RKO (cell line): ENCODE measurements at regions not wholly inside any gene's neighbourhood (a gene's known extent, or its start where the extent isn't known, plus 50 kb on each side); places are given as distances from the start of the nearest gene placed in this dataset.
"Not testable (repeated sequence)": the region's sequence is repeated elsewhere in the genome, so short reads cannot be mapped to it uniquely, and the experiment has no call there.

Experiments used
- DNase-seq: peaks from one replicate; pipeline ENCODE4 v3.0.0-alpha.2; 2016; ENCODE audit warnings: low spot score

DNA sequence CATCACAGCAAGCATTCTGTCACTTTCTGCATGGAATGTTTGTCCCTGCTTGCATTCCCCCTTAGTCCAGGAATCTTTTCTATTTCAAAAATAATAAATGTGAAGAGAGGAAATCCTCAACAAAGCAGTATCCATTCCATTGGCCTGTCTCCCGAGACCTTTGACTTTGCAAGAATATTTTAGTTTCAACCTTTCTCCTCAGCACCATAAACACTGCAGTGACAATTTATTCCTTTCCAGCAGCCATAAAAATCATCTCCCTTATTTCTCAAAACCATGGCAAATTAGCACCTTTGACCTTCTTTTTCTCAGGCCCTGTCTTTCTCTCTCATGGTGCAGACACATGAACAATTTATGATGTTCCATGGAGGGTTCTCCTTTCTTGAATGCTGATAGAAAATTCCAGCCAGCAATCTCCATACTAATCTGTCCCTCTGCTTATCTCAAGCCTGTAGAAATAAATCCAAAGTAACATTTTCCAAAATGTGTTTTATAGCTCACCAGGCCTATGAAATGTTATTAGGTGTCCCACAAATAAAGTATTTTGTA lies 352.1 kb upstream of the CCL2 start:
- DNase-seq: no peak

DNA sequence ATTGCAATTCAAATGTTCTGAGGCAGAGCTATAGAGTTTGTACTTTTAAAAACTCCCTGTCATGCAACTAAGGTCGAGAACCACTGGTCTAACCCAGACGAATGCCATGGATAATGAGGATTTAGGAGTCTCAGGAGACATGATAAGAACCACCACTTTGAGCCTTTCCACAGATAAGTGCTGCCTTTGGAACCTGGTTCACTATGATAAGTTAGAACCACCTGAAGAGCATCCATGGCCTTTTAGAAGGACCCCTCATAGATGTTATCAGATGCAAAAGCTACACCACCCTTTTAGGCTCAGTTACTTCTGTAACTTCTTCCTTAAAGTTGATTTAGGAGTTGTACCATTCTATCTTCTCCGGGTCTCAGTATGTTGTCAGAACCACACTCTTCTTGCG lies 350.6 kb upstream of the CCL2 start:
- DNase-seq: no peak

DNA sequence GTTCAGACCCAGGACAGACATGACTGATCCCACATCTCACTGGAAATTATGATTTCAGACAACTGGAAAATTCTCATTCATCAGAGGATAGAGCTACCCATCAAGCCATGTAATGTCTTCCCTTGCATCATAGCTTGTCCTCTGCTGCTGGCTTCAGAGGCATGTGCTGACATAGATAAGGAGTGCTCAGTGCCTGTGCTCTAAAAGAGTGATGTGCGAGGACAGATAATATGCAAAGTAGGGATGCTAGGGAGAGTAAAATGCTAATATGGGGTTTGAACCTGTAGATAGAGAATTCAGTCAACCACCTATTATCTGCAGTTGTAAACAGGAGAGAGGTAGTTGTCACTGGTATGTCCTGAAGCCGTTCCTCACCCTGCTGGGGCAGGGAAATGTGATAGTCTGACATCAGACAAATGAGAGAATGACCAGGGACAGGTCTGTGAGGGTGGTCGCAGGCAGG lies 349.7 kb upstream of the CCL2 start:
- DNase-seq: no peak

DNA sequence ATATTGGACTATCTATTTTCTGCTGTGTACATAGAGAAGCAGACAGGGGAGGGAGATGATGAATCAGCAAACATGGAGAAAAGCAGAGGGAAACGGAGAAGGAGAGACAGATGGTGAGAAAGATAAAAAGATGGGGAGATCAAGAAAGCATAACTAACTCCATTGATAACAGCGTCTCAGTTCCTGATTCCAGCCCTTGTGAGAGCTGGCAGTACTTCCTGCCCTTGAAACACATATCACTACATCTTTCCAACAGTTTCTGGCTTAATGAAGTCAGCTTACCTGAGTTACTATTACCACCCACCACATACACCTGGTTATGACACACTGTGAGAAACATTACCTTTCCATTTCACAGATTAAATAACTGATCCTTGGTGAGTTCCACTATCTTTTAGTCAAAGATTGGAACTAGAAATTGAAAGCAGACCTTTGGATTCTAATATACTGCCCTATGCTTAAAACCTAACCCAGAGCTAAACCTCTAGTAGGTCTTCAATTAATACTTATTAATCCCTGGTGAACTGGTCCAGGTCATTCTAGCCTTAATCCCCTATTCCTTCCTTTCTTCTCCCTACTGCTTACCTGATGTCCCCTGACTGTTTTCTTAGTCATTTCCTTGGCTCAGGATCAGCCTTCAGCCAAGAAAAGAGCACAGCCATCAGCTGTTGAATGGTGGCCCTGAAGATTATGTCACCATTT lies 346.6 kb upstream of the CCL2 start:
- peak; percentile 2 for DNase-seq

DNA sequence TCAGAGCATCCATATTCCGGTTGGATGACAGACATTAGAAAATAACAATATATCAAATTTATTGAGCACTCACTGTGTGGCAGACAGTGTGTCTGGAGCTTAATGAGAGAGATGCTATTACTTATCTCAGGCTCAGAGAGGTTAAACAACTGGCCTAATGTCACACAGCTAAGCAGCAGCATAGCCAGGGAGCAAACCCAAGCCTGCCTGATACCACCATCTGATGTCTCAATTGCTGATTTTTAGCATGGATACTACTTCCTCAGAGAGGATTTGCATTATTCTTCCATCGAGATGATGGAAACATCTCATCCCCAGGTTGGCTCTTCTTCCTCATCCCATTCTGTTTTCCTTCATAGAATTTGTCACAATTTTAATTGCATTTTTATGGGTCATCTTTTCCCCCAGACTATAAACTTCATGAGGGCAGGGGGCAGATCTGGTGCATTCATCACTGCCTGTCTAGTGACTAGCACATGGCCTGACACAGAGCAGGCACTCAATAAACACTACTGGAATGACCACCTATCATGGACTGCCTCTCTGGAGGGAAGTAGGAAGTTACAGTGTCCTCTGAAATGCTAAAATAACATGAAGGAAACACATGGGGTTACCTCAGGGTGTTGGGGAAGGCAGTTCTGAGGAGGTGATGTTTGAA lies 344.8 kb upstream of the CCL2 start:
- DNase-seq: no peak

DNA sequence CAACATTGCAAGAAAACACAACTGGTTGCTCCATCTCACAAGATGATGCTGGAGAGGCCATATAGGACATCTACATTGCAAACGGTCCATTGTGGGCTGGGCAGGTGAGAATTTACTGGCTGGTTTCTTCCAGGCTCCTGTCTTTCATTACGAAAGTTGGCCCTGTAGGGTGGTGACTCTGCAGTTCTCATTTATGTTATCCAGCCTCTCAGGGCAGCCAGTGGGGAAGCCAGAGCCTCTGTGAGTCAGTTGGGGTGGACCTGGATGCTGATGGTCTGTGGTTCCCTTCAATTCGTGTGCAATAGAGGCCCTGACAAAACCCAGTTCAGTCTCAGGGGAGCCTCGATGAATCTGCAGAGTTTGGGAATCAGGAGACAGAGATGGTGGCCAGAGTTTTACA lies 341.0 kb upstream of the CCL2 start:
- no peak for DNase-seq

DNA sequence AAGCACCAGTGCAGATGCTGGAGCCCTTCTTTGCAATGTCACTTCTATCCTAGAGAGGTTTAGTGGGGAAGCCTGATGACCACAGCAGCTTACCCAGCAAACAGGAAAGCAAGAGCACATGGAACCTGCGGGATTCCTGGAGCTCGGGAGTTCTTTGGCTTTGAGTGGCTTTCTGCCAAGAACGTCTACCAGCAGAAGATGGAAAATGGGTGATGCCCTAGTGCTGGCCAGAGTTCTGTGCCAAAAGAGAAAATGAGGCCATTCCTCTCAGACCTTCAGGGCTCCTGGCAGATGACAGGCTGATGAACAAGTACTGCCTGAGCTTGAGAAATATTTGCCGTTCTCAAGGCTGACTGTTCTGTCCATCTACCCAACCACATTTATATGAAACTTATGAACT lies 332.1 kb upstream of the CCL2 start:
- no peak for DNase-seq

DNA sequence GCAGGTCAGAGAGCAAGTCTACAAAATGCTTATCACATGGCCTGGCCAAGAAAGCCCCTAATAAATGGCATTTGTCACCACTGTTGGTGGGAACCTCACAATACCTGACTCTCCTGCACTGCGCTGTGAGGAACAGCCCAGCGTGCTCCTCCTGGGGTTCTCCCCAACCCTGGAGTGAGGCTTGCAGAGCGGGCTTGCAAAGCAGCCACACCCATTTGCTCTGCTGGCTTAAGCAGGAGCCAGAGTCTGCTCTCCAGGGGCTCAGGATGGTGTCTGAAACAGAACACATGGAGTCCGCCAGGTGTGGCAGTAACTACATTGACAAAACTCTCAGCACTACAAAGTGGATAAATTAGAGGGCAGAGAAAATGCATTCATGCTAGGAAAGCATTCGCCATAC lies 331.0 kb upstream of the CCL2 start:
- no peak for DNase-seq

DNA sequence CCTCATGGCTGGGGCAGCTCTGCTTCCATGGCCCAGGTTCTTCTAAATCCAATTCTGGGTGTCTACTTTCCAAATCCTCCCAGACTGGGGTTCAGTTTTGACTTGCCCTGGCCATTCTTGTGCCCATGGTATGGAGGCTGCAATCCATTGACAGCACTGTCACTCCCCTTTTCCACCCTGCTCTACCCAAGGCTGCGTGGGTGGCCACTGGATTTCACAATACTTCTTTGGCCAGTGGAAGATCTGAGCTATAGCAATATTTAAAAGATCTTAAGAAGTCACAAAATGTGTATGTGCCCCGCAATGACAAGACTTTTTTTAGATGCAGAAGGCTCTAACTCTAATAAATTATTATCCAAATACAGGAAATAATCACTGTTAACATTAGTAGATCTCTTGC lies 329.4 kb upstream of the CCL2 start:
- no peak for DNase-seq

DNA sequence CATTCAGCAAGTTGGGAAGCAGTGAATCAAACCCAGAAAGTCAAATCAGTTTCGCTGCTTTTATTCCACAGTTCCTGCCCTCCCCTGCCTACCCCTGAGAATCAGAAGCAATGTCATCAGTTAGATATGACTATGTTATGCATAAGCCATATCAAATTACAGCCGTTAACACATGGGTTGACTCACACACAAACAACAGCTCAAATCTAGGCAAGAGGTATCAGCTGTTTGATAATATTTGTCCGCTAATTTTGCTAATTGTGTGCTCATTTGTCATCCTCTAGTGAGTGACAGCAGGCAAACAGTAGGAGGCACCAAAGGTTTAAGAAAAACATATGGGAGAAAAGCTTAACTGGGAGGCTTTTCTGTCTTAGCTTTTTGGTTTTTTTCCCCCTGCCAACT lies 327.4 kb upstream of the CCL2 start:
- peak; percentile 25 for DNase-seq

DNA sequence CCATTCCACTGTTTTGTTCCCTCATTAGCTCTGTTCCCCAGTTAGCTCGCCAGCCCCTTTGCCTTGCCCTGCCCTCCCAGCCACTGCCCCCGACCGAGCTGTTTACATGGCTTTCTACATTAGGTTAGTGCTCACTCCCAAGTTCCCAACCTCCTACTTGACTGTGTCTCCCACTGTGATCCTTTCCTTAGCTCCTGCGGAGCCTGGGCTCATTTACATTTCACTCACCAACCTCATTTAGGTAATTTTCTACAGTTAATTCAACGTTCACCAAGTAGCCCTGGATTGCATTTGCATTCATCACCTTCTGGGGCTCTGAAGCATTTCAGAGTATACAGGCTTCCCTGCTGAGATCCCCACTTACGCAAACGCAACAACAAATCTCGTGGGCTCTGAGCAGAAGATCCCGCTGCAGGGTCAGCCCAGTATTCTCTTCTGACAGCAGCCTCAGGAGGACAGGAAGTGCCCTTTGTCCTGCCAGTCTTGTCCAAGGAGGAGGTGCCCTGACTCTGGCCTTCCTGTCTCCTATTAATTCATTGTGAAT lies 325.8 kb upstream of the CCL2 start:
- DNase-seq: no peak

DNA sequence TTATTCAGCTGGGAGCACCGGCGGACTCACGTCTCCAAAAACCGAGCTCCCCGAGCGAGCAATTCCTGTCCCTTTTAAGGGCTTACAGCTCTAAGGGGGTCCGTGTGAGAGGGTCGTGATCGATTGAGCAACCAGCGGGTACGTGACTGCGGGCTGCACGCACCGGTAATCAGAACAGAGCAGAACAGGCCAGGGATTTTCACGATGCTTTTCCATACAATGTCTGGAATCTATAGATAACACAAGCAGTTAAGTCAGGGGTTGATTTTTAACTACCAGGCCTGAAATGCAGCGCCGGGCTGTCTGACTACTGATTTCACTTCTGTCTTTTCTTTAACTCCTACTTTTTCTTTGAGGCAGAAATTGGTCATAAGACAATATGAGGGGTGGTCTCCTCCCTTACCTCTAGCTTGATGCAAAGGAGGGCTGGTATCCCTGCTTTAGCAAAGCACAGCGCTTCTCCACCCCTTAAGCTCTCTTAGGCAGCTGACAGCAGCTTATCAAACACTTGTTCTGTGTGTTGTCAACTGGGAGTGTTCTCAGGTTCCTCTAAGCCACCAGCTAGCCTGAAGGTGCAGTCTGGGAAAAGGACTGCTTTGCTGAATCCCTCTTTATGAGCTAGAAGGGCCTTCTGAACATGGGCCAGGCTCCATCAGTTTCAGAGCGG lies 323.8 kb upstream of the CCL2 start:
- not testable (repeated sequence) for DNase-seq

DNA sequence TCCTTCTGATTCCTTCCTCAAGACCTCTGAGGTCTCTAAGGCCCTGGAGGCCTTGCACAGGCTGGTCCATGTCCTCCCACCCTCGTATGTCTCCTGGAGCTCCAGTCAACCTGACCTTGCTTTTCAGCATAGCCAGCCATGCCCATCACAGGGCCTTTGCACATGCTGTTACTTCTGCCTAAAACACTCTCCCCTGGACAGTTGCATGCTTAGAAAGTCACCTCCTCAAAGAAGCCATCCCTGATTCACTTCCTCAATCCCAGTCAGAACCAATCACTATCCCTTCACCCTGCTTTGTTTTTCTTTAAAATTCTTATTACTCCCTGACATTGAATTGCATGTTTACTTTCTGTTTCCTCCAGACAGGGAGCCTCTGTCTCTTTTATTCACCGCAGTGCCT lies 322.1 kb upstream of the CCL2 start:
- no peak for DNase-seq

DNA sequence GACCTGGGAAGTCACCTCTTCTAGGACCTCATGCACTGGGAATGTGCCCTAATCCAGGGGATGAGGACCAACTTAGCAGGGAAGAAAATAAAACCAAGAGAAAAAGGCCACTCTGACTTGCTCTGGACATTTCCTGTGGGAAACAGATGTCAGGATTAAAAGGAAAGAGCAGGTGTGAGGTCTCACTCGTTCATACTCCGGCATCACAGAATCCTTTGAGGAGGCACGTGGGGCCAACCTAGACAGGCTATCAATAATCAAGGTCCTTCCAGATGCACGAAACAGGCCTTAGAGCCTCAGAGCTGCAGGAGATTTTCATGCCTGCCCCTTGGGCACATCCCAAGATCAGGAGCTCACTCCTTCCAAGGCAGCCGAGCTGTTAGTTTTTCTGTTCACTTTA lies 321.5 kb upstream of the CCL2 start:
- no peak for DNase-seq

DNA sequence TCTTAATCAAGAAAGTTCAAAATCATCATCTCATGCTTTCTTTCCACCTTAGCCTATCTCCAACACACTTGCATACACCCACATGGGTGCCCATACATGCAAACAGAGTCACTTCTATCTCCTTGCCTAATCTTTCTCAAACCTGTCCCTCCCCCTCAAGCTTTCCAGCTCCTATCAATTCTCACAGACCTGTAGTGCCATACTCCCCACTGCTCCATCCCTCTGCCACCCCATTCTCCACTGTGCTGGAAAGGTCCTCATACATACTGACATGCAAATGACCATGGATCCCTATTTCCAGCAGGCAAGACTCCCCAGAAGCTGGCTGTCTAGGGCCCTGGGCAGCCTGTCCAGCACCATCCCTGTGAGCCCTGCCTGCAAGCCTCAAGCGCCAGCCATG lies 320.4 kb upstream of the CCL2 start:
- DNase-seq: no peak

DNA sequence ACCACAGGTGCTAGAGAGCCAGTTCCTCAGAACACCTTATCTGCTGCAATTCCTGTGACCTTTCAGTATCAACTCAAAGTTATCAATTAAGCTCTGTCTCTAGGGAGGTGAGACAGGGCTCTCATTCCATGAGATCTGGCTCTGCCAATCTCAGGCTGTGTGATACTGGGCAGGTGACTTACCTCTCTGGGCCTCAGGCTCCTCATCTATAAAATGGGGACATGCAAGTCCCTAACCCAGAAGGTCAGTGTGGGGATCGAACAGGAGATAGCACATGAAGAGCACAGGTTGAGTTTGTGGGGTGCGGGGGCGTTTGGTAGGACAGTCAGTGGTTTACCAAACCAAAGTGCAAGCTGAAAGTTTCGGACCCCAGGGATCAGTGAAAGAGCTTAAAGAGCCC lies 319.3 kb upstream of the CCL2 start:
- no peak for DNase-seq

DNA sequence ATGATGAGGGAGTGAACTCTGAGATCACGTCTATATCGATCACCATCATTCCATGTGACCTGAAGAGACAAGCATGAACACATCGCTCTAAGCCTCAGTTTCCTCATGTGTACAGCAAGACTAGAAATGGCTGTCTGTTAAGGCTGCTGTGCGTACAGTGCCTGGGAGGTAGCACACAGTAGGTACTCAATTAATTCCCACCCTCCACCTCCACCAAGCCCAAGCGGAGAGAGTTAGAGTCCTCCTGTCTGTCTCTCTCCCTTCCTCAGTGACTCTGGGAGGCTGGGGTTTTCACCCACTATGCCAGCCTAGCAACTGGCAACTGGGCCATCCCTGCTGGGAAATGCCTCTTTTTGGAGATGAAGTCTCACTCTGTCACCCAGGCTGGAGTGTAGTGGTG lies 318.3 kb upstream of the CCL2 start:
- no peak for DNase-seq

DNA sequence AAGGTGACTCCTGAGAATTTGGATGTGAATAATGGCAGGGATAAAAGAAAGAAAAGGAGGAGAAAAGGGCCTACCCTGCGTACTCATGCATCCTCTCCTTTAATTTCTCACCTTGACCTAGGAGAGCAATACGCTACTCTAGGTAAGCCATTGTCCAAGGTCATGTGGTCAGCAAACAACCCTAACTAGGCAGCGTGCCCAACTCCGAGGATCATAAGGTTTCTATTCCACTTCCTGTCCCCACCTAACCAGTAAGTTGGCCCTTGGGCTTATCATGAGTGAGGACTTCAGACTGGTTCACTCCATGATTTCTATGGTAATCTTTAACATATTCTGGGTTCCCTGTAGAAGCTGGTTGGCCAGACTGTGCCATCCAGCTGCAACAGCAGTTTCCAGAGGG lies 315.1 kb upstream of the CCL2 start:
- DNase-seq: no peak

DNA sequence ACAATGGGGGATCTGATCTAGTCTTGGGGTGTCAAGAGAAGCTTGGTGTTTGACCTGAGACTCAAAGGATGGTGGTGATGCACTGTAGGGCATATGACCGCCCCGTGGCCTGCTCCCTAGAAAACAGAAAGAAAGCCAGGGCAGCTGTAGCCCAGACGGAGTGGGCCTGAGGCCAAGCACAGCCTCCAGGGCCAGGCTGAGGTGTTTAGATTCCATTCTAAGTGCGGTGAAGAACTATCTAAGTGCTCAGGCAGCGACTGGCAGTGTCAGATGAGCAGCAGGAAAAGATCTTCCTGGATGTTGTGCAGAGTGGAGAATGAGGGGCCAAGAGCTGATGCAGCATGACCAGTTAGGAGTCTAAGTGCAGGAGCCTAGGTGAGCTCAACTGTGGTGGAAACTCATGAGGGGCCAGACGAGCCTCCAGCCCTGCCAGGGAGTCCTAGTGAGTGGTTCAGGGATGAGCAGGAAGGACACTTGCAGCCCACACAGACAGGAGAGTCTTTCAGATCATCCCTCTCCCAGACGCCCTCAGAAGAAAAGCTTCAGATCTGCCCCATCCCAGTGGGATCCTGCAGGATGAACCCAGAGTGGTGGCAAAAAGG lies 314.2 kb upstream of the CCL2 start:
- no peak for DNase-seq

DNA sequence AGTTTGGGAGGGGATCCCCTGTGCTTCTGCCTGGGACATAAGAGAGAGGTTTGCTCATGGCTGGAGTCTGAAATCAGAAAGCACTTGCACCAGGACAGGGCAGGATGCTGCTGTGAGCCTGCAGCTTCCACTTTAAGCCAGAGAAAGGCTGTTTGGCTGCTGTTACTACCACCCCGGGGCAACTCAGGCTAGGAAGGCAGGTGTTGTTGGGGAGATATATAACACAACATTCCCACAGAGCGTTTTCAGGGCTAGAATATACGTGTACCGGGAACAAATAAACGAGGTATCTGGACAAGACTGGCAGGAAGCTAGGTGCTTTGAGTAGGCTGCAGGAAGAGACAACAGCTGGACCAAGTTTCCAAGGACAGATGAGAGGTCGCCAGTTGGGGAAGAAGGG lies 313.3 kb upstream of the CCL2 start:
- DNase-seq: no peak

DNA sequence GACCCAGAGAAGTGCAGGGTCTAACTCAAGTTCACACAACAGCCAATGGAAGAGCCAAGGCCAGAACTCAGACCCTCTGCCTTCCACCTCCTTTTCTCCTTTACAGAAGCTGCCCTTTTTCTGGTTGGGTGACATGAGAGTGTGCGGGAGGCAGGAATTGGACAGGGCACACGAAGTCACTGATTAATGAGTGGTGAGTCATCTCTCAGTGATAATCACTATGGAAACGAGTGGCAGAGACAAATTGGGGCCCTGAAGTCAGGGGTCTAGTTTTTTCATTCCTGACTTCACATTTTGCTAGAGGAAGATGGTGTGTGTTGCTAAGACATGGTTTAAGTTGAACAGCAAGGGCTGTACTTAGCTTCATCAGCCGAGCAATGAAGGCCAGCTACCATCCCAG lies 312.7 kb upstream of the CCL2 start:
- DNase-seq: no peak

DNA sequence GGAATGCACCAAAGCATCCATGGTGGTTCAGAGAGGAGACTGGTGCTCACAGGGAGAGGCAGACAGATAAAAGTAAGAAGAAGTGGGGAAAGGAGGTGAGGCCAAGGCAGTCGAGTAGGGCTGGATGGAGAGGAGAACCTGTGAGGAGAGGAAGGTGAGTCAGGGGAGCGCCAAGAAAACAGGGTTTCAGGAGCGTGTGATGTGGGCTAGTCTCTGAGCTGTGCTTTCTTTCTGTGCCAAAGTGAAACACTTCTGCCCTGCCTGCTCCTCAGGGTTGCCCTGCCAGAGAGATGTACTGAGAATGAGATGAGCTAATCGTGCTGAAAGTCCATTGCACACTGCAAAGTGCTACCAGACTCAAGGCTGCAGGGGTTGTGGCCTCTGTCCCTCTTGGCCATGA lies 310.7 kb upstream of the CCL2 start:
- DNase-seq: no peak

DNA sequence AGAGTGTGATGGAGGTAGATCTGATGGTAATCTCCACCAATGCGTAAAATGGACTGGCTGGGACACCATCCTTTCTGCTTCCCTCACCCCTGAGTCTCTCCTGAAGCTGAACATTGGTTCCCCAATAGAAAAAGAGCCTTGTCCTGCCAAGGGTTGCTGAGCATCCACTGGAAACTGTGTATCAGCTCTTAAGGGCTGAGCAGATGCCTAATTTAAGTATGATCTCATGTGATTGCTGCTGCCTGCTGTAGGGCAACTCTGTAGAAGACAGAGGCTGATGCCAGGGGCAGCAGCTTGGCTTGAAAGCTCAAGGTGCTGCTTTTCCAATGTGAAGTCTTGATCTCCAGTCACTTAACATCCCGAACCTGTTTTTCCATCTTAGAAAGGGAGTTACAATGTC lies 310.3 kb upstream of the CCL2 start:
- no peak for DNase-seq
